ENCODE measurements at regions not wholly inside any gene's neighbourhood (a gene's known extent, or its start where the extent isn't known, plus 50 kb on each side); places are given as distances from the start of the nearest gene placed in this dataset.

GRCh38 chr14:83991666-83992065, 1538.3 kb upstream of the FLRT2 start:
- DNase-seq (ENCODE audit: low read depth in 2 of 2), result no peak

DNA sequence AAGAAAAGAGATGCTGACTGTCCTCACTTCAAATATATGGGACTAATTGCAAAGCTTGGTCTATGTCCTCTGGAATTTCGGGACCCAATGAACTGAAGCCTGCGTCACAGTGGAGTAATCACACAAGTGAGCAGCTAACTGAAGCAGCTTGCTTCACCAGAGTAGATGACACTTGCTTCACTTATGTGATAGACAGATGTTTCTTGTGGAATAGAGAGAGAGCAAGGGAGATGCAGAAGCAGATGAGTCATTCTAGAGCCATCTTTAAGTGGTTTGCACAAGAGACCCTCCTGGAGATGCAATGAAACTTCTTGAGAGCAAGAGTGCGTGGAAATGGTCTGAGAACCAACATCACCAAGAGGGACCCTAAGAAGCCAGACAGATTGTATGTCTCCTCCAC, 1537.1 kb upstream of the FLRT2 start:
- no peak for DNase-seq (ENCODE audit: low read depth in 2 of 2)

DNA sequence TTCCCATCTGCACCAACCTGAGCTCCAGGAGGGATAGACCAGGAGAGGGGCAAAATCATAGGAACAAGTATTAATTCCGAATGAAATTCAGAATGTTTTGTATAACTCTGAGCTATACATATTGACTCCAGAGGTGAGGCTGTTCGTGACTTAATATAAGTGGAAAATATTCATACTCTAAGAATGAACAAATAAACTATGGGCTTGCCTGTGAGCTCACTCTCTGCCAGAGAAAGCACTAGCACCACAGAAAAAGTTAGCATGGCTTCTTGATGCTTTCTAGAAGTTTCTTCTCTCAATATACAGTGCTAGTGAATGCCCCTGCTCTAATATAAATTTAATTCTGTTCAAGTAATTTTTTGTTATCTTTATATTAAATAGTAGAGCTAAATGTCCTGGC, 1536.4 kb upstream of the FLRT2 start:
- DNase-seq (ENCODE audit: low read depth in 2 of 2), result no peak

DNA sequence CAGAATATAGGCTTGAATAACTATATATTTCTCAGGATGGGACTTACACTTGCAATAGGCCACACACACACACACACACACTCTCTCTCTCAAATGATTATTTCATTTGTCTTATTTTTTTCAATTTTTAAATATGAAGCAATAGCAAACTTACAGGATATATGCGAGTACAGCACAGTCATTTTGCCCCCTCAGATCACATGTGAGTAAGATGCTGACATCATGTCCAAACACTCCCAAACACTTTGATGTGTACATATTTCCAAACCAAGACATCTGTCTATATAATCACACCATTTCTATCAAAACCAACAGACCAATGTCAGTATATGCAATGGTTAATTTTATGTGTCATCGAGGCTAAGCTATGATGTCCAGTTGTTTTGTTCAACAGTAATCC, 1535.9 kb upstream of the FLRT2 start:
- no peak for DNase-seq (ENCODE audit: low read depth in 2 of 2)

GRCh38 chr14:84001023-84001422, 1528.9 kb upstream of the FLRT2 start:
- DNase-seq (ENCODE audit: low read depth in 2 of 2), result no peak

DNA sequence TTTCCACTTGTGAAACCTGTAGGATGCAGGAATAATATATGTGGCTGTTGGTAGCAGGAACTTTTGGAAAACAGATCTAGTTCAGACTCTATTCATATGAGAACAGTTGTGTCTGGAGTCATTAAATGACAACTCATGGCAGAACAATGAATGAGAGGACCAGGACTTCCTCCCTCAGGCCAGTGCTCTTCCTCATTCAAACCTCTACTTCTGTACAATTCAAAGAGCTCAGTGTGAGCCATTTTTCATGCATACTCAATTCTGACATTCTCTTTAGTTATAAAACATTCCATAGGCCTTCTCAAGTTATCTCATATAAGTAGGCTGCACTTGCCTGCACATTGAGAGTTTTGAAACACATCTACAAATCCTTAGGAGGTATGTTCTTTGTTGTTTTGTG, 1526.6 kb upstream of the FLRT2 start:
- DNase-seq (ENCODE audit: low read depth in 2 of 2), result no peak

DNA sequence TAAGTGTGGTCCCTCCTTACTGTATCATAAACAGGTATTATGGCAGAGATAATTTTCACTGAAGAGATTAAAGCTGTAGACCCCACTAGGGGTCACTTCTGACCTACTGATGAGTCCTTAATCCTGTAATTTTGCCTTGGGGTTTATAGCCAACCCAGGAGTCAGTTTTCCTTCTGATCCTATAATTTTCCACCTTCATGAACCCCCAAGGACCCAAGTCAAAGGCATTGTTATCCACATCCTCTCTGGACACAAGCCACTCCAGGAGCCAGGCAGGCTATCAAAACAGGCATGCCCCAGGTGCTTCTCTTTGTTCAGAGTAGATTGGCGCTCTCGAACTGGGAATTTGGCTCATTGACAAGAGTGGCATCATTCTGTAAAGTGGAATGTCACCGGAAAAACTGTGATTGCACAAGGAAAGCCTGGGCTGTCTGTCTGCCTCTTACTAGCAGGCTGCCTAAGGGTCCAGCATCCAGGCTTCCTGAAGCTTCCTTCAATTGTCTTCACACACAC, 1523.2 kb upstream of the FLRT2 start:
- no peak for DNase-seq (ENCODE audit: low read depth in 2 of 2)

GRCh38 chr14:84013424-84013823, 1516.5 kb upstream of the FLRT2 start:
- no peak for DNase-seq (ENCODE audit: low read depth in 2 of 2)

GRCh38 chr14:84017495-84017894, 1512.4 kb upstream of the FLRT2 start:
- no peak for DNase-seq (ENCODE audit: low read depth in 2 of 2)

- no peak for DNase-seq (ENCODE audit: low read depth in 2 of 2)
Observed at GRCh38 chr14:84021433-84021832, 1508.5 kb upstream of the FLRT2 start.

GRCh38 chr14:84024231-84024820, 1505.6 kb upstream of the FLRT2 start:
- DNase-seq (ENCODE audit: low read depth in 2 of 2), result no peak

GRCh38 chr14:84025106-84026012, 1504.6 kb upstream of the FLRT2 start:
- no peak for DNase-seq (ENCODE audit: low read depth in 2 of 2)

DNA sequence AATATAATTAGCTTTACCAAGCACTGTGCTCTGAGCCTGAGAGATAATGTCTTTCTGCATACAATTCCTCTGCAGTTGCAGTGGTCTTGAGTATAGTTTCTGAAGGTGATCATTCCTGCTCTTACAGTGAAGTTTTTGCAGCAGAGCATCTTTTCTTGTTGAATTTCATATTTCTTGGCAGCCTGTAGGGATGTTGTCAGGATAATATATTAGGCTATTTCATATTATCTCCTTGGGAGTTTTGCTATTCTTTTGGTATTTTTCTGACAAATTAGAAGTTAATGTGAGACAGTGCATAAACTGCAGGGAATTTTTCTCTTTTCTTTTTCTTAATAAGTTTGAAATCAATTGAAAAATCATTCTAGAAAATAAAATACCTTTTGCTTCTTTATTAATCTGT, 1502.6 kb upstream of the FLRT2 start:
- no peak for DNase-seq (ENCODE audit: low read depth in 2 of 2)

- DNase-seq (ENCODE audit: low read depth in 2 of 2), result no peak
Observed at GRCh38 chr14:84028080-84028604, 1501.8 kb upstream of the FLRT2 start.

DNA sequence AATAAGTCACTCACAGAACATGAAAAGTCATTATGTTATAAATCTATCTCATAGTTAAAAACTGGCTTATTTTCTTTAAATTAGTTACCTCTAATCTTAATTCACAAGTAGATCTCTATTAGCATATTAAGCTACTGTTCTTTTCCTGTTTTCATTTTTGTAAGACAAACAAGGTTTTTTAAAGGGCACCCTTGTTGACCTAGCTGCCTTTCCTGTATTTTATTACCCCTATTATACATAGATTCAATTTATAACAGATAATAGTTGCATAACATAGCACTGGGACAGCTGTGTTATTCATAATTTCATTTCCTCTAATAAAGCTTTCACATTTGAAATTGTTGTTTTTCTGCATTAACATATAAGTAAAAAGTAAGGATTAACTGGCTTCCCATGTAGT, 1500.7 kb upstream of the FLRT2 start:
- DNase-seq (ENCODE audit: low read depth in 2 of 2), result no peak

DNA sequence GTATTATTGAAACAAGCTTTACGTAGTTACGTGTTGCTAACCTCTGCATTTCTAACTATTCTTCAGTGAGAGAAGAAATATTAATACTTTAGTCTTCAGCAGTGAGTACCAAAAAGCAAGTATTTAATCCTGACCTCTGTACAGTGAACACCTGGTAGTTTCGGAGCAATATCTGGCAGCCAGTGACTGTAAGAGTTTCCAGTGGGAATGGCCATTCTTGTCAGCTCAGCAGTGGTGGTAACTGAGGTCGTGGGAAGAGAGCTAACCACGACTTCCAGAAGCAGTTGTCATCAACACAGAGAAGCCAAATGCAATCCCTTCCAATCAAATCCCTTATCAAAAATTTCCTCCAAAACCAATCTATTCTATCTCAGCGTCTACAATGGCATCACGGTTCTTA, 1500.2 kb upstream of the FLRT2 start:
- DNase-seq (ENCODE audit: low read depth in 2 of 2), result no peak

- no peak for DNase-seq (ENCODE audit: low read depth in 2 of 2)
Observed at GRCh38 chr14:84036840-84037239, 1493.1 kb upstream of the FLRT2 start.

DNA sequence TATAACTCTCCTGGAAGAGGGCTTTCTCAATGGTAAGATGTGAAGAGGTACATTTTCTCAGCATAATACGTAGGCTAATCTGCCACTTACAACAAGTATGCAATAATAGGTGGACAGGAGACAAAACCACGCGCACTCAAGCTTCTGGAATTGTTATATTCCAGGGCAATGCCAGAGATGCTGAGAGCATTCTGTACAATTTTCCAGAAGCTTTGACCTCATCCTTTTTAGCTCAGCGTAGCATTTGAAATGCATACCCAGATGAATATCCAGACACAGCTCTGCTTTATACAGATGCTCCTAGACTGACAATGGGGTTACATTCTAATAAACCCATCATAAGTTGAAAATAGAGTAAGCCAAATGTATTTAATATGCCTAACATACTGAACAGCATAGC, 1492.4 kb upstream of the FLRT2 start:
- no peak for DNase-seq (ENCODE audit: low read depth in 2 of 2)

- DNase-seq (ENCODE audit: low read depth in 2 of 2), result no peak
Observed at GRCh38 chr14:84040101-84040500, 1489.8 kb upstream of the FLRT2 start.

- no peak for DNase-seq (ENCODE audit: low read depth in 2 of 2)
Observed at GRCh38 chr14:84041421-84041820, 1488.5 kb upstream of the FLRT2 start.

DNA sequence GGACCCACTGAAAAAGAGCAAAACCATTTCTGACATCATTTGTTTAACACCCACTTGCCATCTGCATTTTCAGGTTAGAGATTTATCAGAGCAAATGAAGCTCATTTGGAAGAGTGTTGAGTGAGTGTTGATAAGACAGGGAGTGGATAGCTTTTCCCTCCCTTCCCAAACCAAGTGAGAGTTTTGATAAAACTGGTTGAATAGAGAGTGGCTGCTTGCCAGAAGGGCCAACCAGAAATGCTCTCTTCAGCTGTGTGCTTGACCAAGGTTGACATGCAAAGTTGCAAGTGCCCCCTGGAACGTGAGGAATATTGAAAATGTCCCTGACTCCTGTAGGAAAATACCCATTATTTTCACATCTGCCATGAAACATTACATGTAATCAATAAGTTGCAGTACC, 1487.0 kb upstream of the FLRT2 start:
- no peak for DNase-seq (ENCODE audit: low read depth in 2 of 2)

- DNase-seq (ENCODE audit: low read depth in 2 of 2), result no peak
Observed at GRCh38 chr14:84064316-84065125, 1465.4 kb upstream of the FLRT2 start.

Data from stimulated activated CD4-positive, alpha-beta T cell treated with anti-CD3 and anti-CD28 coated beads, Interleukin-12 subunit alpha, Interleukin-12 subunit beta, amount 100 ng/mL, for 24 hours (primary cell).